Progenitor cell of endocrine pancreas (in vitro differentiated cells): ENCODE measurements at regions not wholly inside any gene's neighbourhood (a gene's known extent, or its start where the extent isn't known, plus 50 kb on each side); places are given as distances from the start of the nearest gene placed in this dataset.

Experiments used
- DNase-seq: peaks from one replicate; pipeline ENCODE4 v3.0.0; 2021; ENCODE audit warnings: low spot score; ENCODE audit not compliant: unreplicated experiment
- H3K27ac Mint-ChIP-seq: 2 replicates; pipeline ENCODE4 v1.8.0; 2021; ENCODE audit warnings: mild to moderate bottlenecking, moderate library complexity, mixed read lengths
- H3K27me3 Mint-ChIP-seq: 2 replicates; pipeline ENCODE4 v1.8.0; 2021; ENCODE audit warnings: mixed read lengths
- H3K36me3 Mint-ChIP-seq: 2 replicates; pipeline ENCODE4 v1.8.0; 2022; ENCODE audit warnings: mixed read lengths; ENCODE audit not compliant: insufficient read depth
- H3K4me1 Mint-ChIP-seq: 2 replicates; pipeline ENCODE4 v1.8.0; 2021; ENCODE audit warnings: low read depth, mixed read lengths
- H3K4me3 Mint-ChIP-seq: 2 replicates; pipeline ENCODE4 v1.8.0; 2021; ENCODE audit warnings: low read depth, mild to moderate bottlenecking, moderate library complexity, mixed read lengths
- H3K9me3 Mint-ChIP-seq: 2 replicates; pipeline ENCODE4 v1.8.0; 2021; ENCODE audit warnings: low read depth, mixed read lengths
- CTCF ChIP-seq: fragments of 200-600 bp; sonication (generic); IDR thresholded peaks from one replicate; pipeline ENCODE4 v1.5.0; 2021; ENCODE audit warnings: antibody characterized with exemption, mild to moderate bottlenecking; ENCODE audit not compliant: unreplicated experiment

- H3K27ac Mint-ChIP-seq = no peak overlapping the region
- DNase-seq = no peak
- H3K9me3 Mint-ChIP-seq = no peaks in the 10 kb centered on the region
- TF ChIP-seq CTCF = no peak
- no peaks in the 10 kb centered on the region for H3K27me3 Mint-ChIP-seq
- H3K4me1 Mint-ChIP-seq = no peaks in the 10 kb centered on the region
- no peak overlapping the region for H3K4me3 Mint-ChIP-seq
- no peaks in the 10 kb centered on the region for H3K36me3 Mint-ChIP-seq
These were observed 866.5 kb upstream of the MAP3K7 start for GRCh38 chr6:91453224-91453878.

- Mint-ChIP-seq H3K4me3 (no peak overlapping the region), H3K4me1 (no peaks in the 10 kb centered on the region), H3K9me3 (no peaks in the 10 kb centered on the region), H3K36me3 (no peaks in the 10 kb centered on the region), H3K27me3 (no peaks in the 10 kb centered on the region), H3K27ac (no peak overlapping the region)
- no peak for DNase-seq
- TF ChIP-seq CTCF = no peak
These were observed 862.7 kb upstream of the MAP3K7 start for GRCh38 chr6:91449539-91449938.

- H3K27ac Mint-ChIP-seq = no peak overlapping the region
- no peaks in the 10 kb centered on the region for H3K27me3 Mint-ChIP-seq
- DNase-seq = no peak
- H3K36me3 Mint-ChIP-seq = no peaks in the 10 kb centered on the region
- H3K4me3 Mint-ChIP-seq = no peak overlapping the region
- H3K4me1 Mint-ChIP-seq = no peaks in the 10 kb centered on the region
- no peak for TF ChIP-seq CTCF
- H3K9me3 Mint-ChIP-seq = no peaks in the 10 kb centered on the region
These were observed 860.8 kb upstream of the MAP3K7 start for GRCh38 chr6:91447530-91448254.

GRCh38 chr6:91447081-91447480 lies 860.2 kb upstream of the MAP3K7 start:
- H3K4me3 Mint-ChIP-seq = no peak overlapping the region
- H3K9me3 Mint-ChIP-seq = no peaks in the 10 kb centered on the region
- DNase-seq = no peak
- H3K27me3 Mint-ChIP-seq = no peaks in the 10 kb centered on the region
- no peak overlapping the region for H3K27ac Mint-ChIP-seq
- no peaks in the 10 kb centered on the region for H3K36me3 Mint-ChIP-seq
- H3K4me1 Mint-ChIP-seq = no peaks in the 10 kb centered on the region
- TF ChIP-seq CTCF = no peak

GRCh38 chr6:91443405-91443804 lies 856.5 kb upstream of the MAP3K7 start:
- H3K9me3 Mint-ChIP-seq = no peaks in the 10 kb centered on the region
- TF ChIP-seq CTCF = no peak
- H3K27me3 Mint-ChIP-seq = no peaks in the 10 kb centered on the region
- H3K36me3 Mint-ChIP-seq = no peaks in the 10 kb centered on the region
- H3K27ac Mint-ChIP-seq = no peak overlapping the region
- H3K4me3 Mint-ChIP-seq = no peak overlapping the region
- H3K4me1 Mint-ChIP-seq = no peaks in the 10 kb centered on the region
- DNase-seq = no peak
